Tibial artery (tissue), 4 donors: ENCODE measurements at regions not wholly inside any gene's neighbourhood (a gene's known extent, or its start where the extent isn't known, plus 50 kb on each side); places are given as distances from the start of the nearest gene placed in this dataset.

Source experiments
- DNase-seq, 2 donors: peaks; one replicate each; pipeline ENCODE4 v3.0.0-alpha.2; 2019
- H3K27ac ChIP-seq, 2 donors: fragments of 200-600 bp; sonication (generic) in 1 of 2; 1 replicate in 1 of 2; 2 replicates in 1 of 2; pipeline ENCODE4 v1.5.1; 2018 to 2019; ENCODE audit warnings: mild to moderate bottlenecking in 1 of 2
- H3K27me3 ChIP-seq, 2 donors: fragments of 200-600 bp; sonication (generic) in 1 of 2; one replicate each; pipeline versions ENCODE4 v1.5.1 to v1.6.0; 2016 to 2019
- H3K36me3 ChIP-seq, 3 donors: fragments of 200-600 bp; sonication (generic) in 2 of 3; one replicate each; pipeline ENCODE4 v1.5.1; 2016 to 2019; ENCODE audit warnings: mild to moderate bottlenecking in 2 of 3
- H3K4me1 ChIP-seq, 4 donors: fragments of 200-600 bp; sonication (generic) in 2 of 4; 1 replicate in 3 of 4; 2 replicates in 1 of 4; pipeline ENCODE4 v1.5.1; 2016 to 2019
- H3K4me3 ChIP-seq, 2 donors: fragments of 200-600 bp; sonication (generic) in 1 of 2; 1 replicate in 1 of 2; 2 replicates in 1 of 2; pipeline ENCODE4 v1.5.1; 2018 to 2019; ENCODE audit warnings: mild to moderate bottlenecking in 2 of 2
- H3K9me3 ChIP-seq, 3 donors: fragments of 200-600 bp; sonication (generic) in 1 of 3; one replicate each; pipeline ENCODE4 v1.5.1; 2016 to 2019
- CTCF ChIP-seq, 2 experiments: fragments of 200-600 bp in 1 of 2; fragments of 450-650 bp in 1 of 2; IDR thresholded peaks; one replicate each; pipeline ENCODE4 v1.5.1; 2017 to 2019; ENCODE audit warnings: antibody characterized with exemption in 2 of 2, mild to moderate bottlenecking in 1 of 2, moderate library complexity in 1 of 2
- intact Hi-C: fragments of 100-400 bp; cut with DNase I; formaldehyde crosslinking; loops from one replicate; pipeline ENCODE4 v1.15.0; 2023; ENCODE audit warnings: low total_unique reads

- TF ChIP-seq CTCF (IDR thresholded peaks at IDR 0.05): no peak
- Histone ChIP-seq H3K4me1 (no peaks in the 10 kb centered on the region), H3K27me3 (no peaks in the 10 kb centered on the region), H3K27ac (no peak overlapping the region), H3K36me3 (no peaks in the 10 kb centered on the region), H3K4me3 (no peak overlapping the region), H3K9me3 (peaks cover 0 to 15% (median 0%) of the 10 kb centered on the region in 3 donors)
- no peak for DNase-seq
- intact Hi-C loops: no loop called here
These were observed 413.3 kb downstream of the PRDM5 start for GRCh38 chr4:120509222-120509621.

- intact Hi-C loops: no loop called here
- Histone ChIP-seq H3K9me3 (peaks cover 0 to 15% (median 0%) of the 10 kb centered on the region in 3 donors), H3K4me3 (no peak overlapping the region), H3K27ac (no peak overlapping the region), H3K4me1 (no peaks in the 10 kb centered on the region), H3K27me3 (no peaks in the 10 kb centered on the region), H3K36me3 (no peaks in the 10 kb centered on the region)
- TF ChIP-seq CTCF (IDR thresholded peaks at IDR 0.05): no peak
- no peak for DNase-seq
These were observed 414.5 kb downstream of the PRDM5 start for GRCh38 chr4:120508036-120508435.

- Histone ChIP-seq H3K27ac (no peak overlapping the region), H3K27me3 (no peaks in the 10 kb centered on the region), H3K4me3 (no peak overlapping the region), H3K9me3 (peaks cover 0 to 13% (median 0%) of the 10 kb centered on the region in 3 donors), H3K36me3 (no peaks in the 10 kb centered on the region), H3K4me1 (no peaks in the 10 kb centered on the region)
- DNase-seq: no peak
- TF ChIP-seq CTCF (IDR thresholded peaks at IDR 0.05): no peak
- intact Hi-C loops: no loop called here
These were observed 416.0 kb downstream of the PRDM5 start for GRCh38 chr4:120506536-120506935.

- Histone ChIP-seq H3K4me1 (no peaks in the 10 kb centered on the region), H3K27ac (no peak overlapping the region), H3K36me3 (no peaks in the 10 kb centered on the region), H3K27me3 (no peaks in the 10 kb centered on the region), H3K4me3 (no peak overlapping the region), H3K9me3 (peaks cover 0 to 8% (median 0%) of the 10 kb centered on the region in 3 donors)
- intact Hi-C loops: no loop called here
- DNase-seq: no peak
- no peak for TF ChIP-seq CTCF (IDR thresholded peaks at IDR 0.05)
These were observed 423.8 kb downstream of the PRDM5 start for GRCh38 chr4:120498678-120499077.

GRCh38 chr4:120491481-120491880 lies 424.8 kb upstream of the MAD2L1 start:
- Histone ChIP-seq H3K27ac (no peak overlapping the region), H3K27me3 (no peaks in the 10 kb centered on the region), H3K36me3 (no peaks in the 10 kb centered on the region), H3K4me3 (no peak overlapping the region), H3K4me1 (no peaks in the 10 kb centered on the region), H3K9me3 (peaks cover 0 to 4% (median 0%) of the 10 kb centered on the region in 3 donors)
- intact Hi-C loops: no loop called here
- DNase-seq: no peak
- no peak for TF ChIP-seq CTCF (IDR thresholded peaks at IDR 0.05)

- no peaks in the 10 kb centered on the region for H3K36me3 ChIP-seq
- intact Hi-C loops: no loop called here
- no peaks in the 10 kb centered on the region for H3K27me3 ChIP-seq
- no peak for TF ChIP-seq CTCF (IDR thresholded peaks at IDR 0.05)
- no peak overlapping the region for H3K27ac ChIP-seq
- H3K4me3 ChIP-seq: no peak overlapping the region
- DNase-seq: no peak
- H3K9me3 ChIP-seq: peaks cover 0 to 8% (median 0%) of the 10 kb centered on the region in 3 donors
- no peaks in the 10 kb centered on the region for H3K4me1 ChIP-seq
These were observed 415.1 kb upstream of the MAD2L1 start for GRCh38 chr4:120481756-120482155.
